NCI-H524 treated with DMSO at 0.1 percent for 48 hours (cell line): ENCODE measurements at regions not wholly inside any gene's neighbourhood (a gene's known extent, or its start where the extent isn't known, plus 50 kb on each side); places are given as distances from the start of the nearest gene placed in this dataset.
A peak's percentile ranks its signal among the peaks of the same experiment; 100 is the strongest.

ENCODE experiments used
- DNase-seq: peaks from one replicate; lab custom pipeline; 2025; lab: John Stamatoyannopoulos, UW

- DNase-seq, result no peak
Observed at GRCh38 chr1:59026472-59026948, 242.7 kb upstream of the JUN start.

GRCh38 chr1:59027177-59027576, 243.3 kb upstream of the JUN start:
- no peak for DNase-seq

- DNase-seq, result no peak
Observed at GRCh38 chr1:59028048-59028447, 244.2 kb upstream of the JUN start.

GRCh38 chr1:59029411-59030167, 245.7 kb upstream of the JUN start:
- peak; percentile 14 for DNase-seq

GRCh38 chr1:59032228-59032627, 248.4 kb upstream of the JUN start:
- DNase-seq, result no peak

GRCh38 chr1:59033761-59034160, 249.9 kb upstream of the JUN start:
- no peak for DNase-seq

- DNase-seq, result no peak
Observed at GRCh38 chr1:59034925-59035324, 251.1 kb upstream of the JUN start.

GRCh38 chr1:59039551-59039950, 255.7 kb upstream of the JUN start:
- no peak for DNase-seq

GRCh38 chr1:59040486-59040885, 256.4 kb upstream of the FGGY start:
- DNase-seq, result no peak

- DNase-seq, result no peak
Observed at GRCh38 chr1:59041646-59042277, 255.1 kb upstream of the FGGY start.

GRCh38 chr1:59043796-59044195, 253.1 kb upstream of the FGGY start:
- no peak for DNase-seq

- no peak for DNase-seq
Observed at GRCh38 chr1:59044535-59045121, 252.3 kb upstream of the FGGY start.

GRCh38 chr1:59045137-59045536, 251.8 kb upstream of the FGGY start:
- DNase-seq, result no peak

- DNase-seq, result no peak
Observed at GRCh38 chr1:59045636-59046035, 251.3 kb upstream of the FGGY start.

- DNase-seq, result no peak
Observed at GRCh38 chr1:59046134-59046533, 250.8 kb upstream of the FGGY start.

- DNase-seq, result no peak
Observed at GRCh38 chr1:59046730-59047157, 250.2 kb upstream of the FGGY start.

- DNase-seq, result no peak
Observed at GRCh38 chr1:59051007-59051406, 245.9 kb upstream of the FGGY start.

GRCh38 chr1:59052166-59052590, 244.7 kb upstream of the FGGY start:
- DNase-seq, result no peak

- DNase-seq, result no peak
Observed at GRCh38 chr1:59054172-59054571, 242.7 kb upstream of the FGGY start.

GRCh38 chr1:59055908-59056719, 240.8 kb upstream of the FGGY start:
- DNase-seq, result no peak

- no peak for DNase-seq
Observed at GRCh38 chr1:59057211-59057694, 239.6 kb upstream of the FGGY start.

GRCh38 chr1:59057796-59058195, 239.1 kb upstream of the FGGY start:
- no peak for DNase-seq
